Activated T-helper 1 cell treated with Interleukin-2 at 50 U/mL for 16 hours (primary cell): ENCODE measurements at regions not wholly inside any gene's neighbourhood (a gene's known extent, or its start where the extent isn't known, plus 50 kb on each side); places are given as distances from the start of the nearest gene placed in this dataset.
"Not testable (repeated sequence)": the region's sequence is repeated elsewhere in the genome, so short reads cannot be mapped to it uniquely, and the experiment has no call there.

Experiments used
- DNase-seq: peaks from one replicate; pipeline ENCODE4 v3.0.0-alpha.2; 2020; ENCODE audit warnings: low read depth

DNA sequence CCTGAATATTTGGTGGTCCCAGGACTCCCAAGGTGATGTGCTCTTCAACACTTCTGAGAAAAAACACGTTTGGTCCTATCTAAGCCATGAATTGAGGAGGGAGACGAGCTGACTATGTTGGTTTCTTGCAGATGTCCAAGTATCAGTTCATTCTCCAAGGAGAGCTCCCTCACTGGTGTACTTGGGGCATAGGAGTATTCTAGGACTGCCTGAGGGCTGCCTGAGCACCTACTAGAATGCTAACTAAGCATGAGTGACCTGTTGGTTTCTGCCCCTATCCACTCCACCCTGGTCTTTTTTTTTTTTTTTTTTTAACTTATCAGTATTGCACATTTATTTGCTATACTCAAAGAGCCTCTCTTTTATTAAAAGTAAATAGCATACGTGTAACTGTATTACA, 200.5 kb upstream of the FANCL start:
- no peak for DNase-seq

DNA sequence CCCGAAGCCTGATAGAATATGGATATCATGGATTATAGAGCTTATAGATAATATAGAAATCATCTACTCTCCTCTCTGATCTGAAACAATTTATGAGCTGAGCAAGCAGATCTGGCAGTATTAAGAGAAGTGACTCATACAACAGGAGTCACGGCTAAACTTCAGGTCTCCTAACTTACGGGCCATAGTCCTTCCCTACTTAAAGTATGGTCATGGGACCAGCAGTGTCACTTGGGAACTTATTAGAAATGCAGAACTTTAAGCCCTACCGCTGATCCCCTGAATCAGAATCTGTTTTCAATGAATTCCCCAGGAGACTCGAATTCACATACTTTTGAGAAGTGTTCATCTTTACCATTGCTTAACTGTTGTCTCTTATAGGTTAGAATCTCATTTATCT, 195.7 kb upstream of the FANCL start:
- no peak for DNase-seq

DNA sequence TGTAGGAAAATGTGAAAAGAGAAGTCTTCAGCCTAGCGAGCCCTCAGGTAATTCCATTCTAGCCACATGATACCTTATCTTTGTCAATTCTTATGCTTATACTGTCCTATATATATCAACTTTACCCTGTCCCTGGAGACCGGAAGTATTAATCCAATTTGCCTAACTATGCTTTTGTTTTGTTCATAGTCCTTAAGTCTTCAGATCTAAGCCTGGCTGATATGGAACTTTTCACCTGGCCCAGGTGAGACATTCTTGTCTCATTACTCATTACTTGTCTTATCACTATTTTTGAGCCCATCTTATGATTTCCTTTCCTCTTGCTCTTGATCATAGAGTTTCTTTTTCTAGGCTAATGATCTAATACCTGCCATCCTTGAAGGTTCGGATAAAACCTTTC, 194.1 kb upstream of the FANCL start:
- DNase-seq: no peak

DNA sequence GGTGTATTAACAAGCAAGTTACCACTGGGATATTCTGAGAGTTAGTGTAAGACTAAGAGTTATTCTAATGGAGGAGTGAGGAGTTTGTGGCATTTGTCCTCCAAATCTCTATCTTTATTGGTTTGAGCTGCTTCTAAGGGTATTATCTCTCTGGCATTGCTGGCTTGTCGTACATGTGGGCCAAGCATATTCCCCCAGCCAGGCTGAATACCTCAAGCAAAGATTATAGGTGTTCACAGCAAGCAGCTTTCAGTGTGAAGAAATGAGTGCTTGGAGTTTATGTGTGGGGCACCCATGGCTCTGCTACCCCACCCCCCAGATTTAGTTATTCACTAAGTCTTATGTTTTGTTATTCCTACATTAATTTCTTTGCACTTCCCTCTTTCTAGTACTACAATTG, 193.6 kb upstream of the FANCL start:
- DNase-seq: no peak

DNA sequence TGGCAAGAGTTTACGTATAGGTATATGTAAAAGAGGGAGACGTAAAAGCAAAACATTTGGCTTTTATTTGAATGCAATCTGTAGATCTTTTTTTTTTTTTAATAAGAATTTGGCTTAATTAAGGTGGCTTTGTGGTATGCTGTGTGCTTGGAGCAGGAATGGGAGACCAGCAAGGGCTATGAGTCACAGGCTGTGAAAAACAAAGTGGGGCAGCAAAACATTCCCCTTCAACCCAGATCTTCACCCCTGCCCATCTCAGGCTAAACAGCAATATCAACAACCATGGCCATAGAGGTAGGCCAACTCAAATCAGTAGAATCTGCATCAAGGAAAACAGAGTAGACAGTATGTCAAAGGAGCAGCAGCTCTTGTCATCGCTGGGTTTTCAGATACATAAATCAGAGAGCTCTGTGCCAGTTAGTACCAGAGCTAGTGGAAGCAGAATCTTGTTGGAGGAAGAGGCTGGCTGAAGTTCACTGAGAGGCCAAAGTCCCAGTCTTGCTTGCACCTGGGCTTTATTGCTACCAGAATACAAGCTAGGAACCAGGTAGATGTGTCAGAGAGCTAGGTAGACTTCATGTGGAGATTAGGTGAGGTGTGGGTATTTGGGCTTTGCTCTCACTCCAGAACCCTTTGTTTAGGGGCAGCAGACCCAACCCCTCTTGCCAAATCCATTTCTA, 191.5 kb upstream of the FANCL start:
- no peak for DNase-seq

DNA sequence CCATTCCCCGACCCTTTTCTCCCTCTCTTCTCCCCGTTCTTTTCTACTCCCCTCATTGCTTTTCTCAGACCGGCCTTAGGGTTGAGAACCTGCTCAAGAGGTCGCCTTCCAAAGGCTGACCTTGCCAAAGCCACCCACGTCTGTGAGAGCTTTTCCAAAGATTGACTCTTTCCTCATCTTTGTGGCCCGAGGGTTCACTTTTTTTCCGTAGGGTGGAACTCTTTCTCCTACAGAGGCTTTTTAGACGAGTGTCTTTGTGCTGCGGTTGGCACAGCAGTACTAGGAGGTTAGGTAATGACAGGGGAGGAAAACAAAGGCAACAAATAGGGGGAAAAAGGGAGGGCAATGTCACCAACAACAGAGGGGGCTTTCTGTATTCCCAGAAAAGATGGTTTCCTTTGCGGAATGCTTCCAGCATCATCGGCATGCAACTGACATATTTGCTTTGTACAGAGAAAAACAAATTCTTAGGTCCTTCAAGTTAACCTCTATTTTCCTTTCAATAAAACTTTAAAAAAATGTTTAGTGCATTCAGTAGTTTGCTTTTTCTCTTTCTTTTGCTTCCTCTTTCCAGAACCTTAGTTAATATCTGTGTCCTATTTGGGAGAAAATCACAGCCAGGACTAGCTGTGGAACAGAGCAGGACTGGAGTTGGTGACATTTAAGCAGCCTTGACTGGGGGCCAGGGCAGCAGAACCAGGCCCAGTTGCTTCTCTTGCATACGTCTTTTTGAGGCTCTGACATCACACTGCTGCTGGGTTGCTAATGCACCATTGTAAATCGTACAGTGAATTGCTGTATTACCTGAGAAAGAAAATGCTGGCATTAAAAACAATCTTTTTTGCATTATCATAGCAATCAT, 188.1 kb upstream of the FANCL start:
- no peak for DNase-seq

DNA sequence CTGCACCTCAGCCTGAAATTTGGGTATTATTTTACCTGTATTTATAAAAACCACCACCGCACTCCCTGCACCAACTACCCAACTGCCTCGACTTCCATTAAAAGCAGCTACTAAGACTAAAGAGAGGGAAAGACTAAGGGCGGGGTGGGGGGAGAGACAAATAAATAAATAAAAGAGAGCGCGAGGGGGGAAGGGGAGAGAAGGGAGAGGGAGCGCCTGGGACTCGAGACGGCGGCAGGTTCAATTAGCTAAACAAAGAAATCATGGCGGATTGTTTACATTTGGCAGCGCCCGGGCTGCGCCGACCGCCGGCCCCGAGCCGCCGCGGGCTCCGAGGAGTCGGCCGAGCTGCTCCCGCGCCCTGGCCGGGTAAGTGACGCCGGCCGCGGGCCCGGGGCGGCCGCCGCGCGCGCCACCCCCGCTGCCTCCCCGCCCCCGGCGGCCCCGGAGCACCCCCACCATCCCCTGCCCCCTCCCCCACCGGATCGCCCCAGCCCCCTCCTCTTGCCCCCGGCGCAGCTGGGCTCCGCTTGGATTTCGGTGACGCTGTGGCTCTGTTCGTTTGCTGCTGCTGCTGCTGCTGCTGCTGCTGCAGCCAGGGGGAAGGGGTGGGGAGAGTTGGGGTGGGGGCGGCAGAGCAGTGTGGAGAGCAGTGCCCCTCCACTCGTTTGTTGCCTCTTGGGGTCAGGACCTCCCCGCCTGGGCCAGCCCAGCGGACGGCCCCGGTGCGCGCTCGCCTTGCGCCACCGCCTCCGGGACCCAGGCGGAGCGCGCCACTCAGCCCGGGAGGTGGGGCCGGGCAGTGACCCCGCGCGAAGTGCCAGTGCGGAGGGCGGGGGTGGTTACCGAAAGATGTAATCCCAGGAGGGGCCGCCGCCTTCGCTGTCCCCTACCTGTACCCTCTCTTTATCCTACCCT, 187.2 kb upstream of the FANCL start:
- DNase-seq: no peak

DNA sequence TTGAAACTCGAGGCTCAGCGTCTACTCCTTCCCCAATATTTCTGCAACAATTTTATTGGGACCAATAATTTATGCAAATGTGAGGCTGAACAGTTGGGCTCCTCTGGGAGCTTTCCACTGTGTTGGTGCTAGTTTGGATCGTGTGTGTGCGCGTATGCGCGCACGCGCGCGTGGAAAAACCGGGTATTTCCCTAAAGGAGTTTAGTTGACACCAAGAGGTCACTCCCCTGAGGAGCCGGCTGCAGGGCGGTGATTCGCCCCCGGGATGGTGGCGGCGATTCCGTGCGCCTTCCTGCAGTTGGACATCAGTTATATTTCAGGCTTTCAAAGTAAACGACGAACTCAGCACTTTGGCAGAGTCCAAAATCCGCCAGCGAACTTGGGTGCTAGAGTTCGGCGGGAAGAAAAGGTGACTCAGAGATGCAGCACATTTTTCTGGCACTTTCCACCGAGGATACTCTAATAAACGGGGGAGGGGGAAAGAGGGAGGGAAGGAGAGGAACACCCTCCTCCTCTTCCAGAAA, 186.5 kb upstream of the FANCL start:
- no peak for DNase-seq

DNA sequence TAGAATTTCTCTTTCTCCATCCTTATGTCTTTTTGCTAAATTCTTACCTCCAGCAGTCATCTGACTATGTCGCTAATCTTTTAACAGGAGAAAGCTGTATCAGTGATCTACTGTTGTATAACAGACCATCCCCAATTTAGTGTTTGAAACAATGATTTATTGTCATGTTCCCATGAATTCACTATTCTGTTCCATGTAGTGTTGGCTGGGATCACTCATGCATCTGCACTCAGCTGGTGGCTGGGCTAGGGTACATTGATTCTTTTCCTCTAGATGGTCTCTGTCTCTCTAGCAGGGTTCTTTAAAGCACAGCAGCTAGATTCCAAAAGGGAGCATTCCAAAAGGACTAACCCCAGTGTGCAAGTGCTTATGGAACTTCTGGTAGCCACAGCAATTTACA, 184.2 kb upstream of the FANCL start:
- DNase-seq: no peak

DNA sequence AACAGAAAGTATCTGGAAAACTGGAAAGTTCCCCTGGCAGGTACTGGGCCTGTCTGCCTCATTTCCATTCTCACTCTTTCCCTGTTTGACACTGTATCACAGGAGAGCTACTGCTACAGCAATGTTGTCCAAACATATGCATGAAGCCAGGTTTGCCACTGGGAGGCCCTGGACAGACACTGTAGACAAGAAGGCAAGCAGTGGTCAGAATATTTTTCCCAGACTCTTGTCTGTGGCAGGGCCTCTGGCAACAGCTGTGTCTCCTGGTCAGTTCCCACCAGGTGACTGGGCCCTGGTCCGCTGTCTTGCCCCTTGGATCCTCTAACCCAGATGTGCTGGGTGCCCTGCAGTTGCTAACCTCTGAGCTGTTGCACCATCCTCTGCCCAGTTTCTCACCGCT, 178.9 kb upstream of the FANCL start:
- no peak for DNase-seq

DNA sequence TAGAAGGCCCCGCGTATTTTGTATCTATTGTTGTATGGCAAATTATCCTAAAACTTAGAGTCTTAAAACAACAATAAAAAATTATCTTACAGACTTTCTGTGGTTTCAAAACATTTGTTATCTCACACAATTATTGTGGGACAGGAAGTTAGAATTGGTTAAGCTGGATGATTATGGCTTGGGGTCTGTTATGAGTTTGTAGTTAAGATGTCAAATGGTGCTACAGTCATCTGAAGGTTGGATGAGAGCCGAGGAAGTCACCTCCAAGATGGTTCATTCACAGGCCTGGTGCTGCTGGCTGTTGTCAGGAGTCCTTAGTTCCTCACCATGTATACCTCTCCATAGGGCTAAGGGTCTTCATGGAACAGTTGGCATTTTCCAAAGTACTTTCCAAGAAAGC, 175.6 kb upstream of the FANCL start:
- DNase-seq: no peak

DNA sequence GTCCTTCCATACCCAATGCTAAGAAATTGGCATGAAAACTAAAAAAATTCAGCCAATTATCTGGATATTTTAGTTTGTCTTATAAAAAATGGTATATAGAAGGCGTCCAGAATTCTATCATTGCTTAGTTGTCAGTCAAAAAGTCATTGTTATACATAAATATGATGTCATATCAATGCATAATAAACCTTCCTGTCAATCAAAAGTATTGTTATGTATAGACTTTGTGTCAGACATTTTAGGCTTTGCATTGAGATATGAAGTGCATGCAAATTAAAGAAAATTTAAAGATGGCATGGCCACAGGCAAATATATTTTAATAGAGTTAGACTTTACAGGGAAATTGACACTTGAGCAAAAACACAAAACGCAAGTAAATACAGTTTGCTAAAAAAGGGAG, 173.4 kb upstream of the FANCL start:
- DNase-seq: no peak

DNA sequence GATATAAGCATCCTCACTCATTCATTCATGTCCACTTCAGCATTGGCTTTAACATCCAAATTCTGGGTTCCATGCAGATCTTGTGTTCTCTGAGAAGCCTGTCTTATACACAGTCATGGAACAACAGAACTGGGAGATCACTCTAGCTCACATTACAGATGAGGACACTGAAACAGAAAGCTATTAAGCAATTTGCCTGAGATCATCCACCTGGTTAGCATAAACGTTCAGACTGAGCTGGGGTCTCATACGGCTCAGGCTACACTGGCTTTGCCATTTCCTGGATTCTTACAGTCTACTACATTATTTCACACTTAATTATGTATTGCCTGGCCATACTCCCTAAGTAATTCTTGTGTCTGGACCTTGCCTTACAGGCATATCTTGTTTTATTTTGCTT, 169.4 kb upstream of the FANCL start:
- DNase-seq: no peak

DNA sequence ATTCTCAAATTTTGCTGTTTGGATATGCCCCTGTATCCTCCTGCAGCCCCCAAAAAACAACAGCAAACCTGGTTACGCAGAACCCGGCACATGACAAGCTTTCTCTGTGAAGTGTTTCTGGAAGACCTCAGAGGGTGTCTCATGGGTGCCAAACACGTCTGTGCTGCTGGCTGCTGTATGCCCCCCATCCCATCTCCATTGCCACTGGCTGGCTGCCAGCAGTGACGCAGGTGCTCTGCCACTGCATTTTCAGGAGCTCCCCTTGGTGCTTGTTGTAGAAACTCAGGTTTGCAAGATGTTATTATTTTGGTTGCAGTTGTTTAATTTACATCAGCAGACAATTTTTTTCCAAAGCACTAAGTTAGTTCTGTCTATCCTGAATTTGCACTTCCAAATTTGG, 166.4 kb upstream of the FANCL start:
- no peak for DNase-seq

DNA sequence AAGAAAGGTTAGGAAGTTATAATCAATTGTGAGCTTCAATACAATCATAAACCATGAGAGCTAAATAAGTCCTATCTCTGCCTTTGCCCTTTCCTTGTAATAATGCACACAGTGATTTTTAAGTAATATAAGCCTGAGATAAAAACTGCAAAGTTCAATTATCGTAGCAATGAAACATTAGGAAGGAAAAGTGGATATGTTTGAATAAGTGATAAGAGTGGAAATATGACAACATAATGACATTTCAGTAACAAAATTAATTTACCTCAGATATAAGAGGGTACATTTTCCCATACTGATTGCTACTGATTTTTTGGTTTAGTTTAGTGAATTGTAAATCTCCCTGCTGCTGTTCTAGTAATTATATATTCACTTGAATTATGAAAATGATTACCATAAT, 164.2 kb upstream of the FANCL start:
- no peak for DNase-seq

DNA sequence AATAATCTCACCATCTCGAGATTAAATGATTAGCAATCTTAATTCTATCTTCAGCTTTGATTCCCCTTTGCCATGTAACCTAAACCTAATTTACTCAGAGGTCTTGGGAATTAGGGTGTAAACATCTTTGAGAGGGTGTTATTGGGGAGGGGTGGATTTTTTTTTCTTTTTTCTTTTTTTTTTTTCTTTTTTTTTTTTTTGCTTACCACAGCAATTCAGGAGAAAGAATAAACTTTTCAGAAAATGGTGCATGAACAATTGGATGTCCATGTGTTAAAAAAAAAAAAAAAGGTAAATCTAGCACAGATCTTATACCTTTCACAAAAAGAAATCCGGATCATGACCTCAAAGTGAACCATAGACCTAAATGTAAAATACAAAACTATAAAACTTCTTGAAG, 160.8 kb upstream of the FANCL start:
- no peak for DNase-seq

DNA sequence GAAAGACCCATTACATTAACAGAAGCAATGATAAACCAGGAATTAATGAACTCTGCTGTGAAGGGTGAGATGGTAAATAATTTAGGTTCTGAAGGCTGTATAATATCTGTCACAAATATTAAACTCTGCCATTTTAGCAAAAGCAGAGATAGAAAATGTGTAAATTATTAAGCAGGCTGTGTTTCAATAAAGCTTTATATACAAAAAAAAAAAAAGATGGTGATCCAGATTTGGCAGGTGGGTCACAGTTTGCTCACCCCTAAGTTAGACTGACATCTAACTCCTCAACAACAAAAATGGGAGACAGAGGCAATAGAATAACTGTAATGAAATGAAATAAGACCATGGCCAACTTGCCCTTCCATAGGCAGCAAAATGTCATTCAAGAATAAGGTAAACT, 157.3 kb upstream of the FANCL start:
- DNase-seq: no peak

DNA sequence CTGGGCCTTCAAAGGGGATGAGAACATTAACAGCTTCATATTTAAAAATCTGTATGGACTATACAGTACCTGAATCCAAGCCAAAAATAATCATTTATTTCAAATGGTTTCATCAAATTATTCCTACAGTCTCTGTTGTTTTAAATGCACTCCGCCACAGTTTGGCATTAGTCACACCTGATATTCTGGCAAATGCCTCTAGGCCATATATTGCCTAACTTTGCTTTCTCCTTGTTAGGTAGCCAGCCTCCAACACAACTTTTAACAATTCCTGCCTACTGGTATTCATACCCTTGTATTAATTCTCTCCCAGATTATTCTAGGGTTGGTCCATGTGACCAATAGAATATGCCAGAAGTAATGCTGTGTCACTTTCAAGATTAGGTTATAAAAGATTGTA, 146.6 kb upstream of the FANCL start:
- no peak for DNase-seq

DNA sequence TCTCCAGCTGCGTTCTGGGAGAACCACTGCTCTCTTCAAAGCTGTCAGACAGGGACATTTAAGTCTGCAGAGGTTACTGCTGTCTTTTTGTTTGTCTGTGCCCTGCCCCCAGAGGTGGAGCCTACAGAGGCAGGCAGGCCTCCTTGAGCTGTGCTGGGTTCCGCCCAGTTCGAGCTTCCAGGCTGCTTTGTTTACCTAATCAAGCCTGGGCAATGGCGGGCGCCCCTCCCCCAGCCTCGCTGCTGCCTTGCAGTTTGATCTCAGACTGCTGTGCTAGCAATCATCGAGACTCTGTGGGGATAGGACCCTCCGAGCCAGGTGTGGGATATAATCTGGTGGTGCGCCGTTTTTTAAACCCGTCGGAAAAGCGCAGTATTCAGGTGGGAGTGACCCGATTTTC, 145.8 kb upstream of the FANCL start:
- DNase-seq: not testable (repeated sequence)

DNA sequence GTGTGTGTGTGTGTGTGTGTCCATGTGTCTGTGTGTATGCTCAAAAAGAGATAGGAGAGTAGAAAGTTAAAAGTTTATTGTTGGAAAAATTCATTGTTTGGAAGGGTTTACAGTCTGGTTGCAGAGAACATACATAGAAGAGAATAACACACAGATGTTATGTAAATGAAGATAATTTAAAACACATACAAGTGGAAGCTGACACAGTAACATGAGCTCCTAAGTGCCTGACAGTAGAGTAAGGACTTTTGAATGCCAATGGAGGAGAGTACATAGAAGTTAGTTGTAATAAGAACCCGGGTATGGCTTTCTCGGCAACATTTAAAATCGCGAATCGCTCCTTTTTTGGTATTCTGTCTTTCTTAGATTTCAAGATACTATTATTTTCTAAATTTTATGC, 137.0 kb upstream of the FANCL start:
- no peak for DNase-seq

DNA sequence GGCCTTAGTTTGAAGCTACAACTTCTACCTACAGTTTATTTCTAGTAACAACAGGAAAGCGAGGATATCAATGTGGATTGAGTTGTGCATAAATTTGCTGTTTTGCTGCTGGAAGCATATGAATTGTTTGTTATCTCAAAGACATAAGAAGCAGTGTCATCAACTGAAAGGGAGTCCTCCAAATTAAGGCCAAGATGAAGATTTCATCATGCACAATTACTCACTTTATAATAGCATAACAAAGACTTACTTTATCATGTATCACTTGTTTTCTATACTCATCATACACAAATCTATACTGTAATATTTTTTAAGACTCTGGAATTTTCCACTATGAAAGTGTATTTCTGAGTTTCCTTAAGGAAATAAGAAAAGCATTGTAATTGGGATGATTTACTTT, 136.1 kb upstream of the FANCL start:
- DNase-seq: no peak

DNA sequence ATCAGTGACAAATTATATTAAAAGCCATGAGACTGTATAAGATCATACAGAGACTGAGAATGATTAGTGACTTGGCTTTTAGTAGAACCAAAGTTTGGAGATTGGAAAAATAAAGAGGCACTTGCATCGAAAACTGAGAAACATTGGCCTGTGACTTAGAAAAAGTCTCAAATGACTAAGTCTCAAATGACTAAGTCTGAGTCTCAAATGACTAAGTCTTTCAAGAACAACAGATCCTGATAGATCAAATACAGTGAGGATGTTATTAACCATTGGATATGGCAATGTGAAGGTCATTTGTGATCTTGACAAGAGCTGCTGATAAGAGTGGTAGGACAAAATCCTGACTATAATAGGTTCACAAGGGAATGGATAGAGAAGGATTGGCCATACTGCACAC, 135.5 kb upstream of the FANCL start:
- DNase-seq: no peak

DNA sequence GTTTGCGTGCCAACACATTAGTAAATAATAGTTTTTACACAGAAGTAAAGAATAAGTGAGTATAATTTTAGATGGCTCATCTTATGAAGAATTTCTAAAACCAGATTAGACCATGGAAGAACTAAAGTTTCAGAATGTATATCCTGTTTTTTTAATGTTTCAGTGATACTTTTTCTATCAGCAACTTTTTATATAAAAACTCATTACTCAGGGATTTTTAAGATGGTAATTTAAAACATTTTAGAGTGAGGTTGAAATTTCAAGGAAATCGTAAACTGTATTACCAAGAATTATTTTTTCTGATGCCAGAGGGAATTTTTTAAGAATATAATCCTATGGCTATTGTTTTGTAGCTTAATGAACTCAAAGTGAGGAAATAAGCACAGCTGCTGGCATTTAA, 128.5 kb upstream of the FANCL start:
- DNase-seq: no peak
